Transverse colon (tissue), 4 donors: ENCODE measurements at regions not wholly inside any gene's neighbourhood (a gene's known extent, or its start where the extent isn't known, plus 50 kb on each side); places are given as distances from the start of the nearest gene placed in this dataset.

ENCODE experiments used
- POLR2A ChIP-seq: fragments of 450-650 bp; IDR thresholded peaks from one replicate; pipeline ENCODE4 v1.6.1; 2016; ENCODE audit warnings: antibody characterized with exemption, mild to moderate bottlenecking, moderate library complexity
- POLR2AphosphoS5 ChIP-seq, 3 donors: sonication (generic); formaldehyde crosslinking; IDR thresholded peaks; one replicate each; pipeline ENCODE4 v1.6.1; 2016; ENCODE audit warnings: antibody characterized with exemption in 3 of 3
- TF ChIP-seq, protein P1 (sequence below), 5 experiments: fragments of 200-600 bp in 3 of 5; fragments of 450-650 bp in 2 of 5; sonication (generic) in 3 of 5; IDR thresholded peaks; 1 replicate in 2 of 5; 2 replicates in 3 of 5; pipeline ENCODE4 v1.5.1; 2016 to 2017; ENCODE audit warnings: antibody characterized with exemption in 5 of 5, inconsistent platforms in 3 of 5, mild to moderate bottlenecking in 2 of 5, moderate library complexity in 1 of 5

- TF ChIP-seq, protein P1, sequence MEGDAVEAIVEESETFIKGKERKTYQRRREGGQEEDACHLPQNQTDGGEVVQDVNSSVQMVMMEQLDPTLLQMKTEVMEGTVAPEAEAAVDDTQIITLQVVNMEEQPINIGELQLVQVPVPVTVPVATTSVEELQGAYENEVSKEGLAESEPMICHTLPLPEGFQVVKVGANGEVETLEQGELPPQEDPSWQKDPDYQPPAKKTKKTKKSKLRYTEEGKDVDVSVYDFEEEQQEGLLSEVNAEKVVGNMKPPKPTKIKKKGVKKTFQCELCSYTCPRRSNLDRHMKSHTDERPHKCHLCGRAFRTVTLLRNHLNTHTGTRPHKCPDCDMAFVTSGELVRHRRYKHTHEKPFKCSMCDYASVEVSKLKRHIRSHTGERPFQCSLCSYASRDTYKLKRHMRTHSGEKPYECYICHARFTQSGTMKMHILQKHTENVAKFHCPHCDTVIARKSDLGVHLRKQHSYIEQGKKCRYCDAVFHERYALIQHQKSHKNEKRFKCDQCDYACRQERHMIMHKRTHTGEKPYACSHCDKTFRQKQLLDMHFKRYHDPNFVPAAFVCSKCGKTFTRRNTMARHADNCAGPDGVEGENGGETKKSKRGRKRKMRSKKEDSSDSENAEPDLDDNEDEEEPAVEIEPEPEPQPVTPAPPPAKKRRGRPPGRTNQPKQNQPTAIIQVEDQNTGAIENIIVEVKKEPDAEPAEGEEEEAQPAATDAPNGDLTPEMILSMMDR (IDR thresholded peaks at IDR 0.05), result no peak
- TF ChIP-seq POLR2AphosphoS5 (IDR thresholded peaks at IDR 0.05) (no peak), POLR2A (no peak)
These were observed 155.5 kb downstream of the GOLIM4 start for GRCh38 chr3:167940241-167940640.
